IMR-90 (cell line): ENCODE measurements at regions not wholly inside any gene's neighbourhood (a gene's known extent, or its start where the extent isn't known, plus 50 kb on each side); places are given as distances from the start of the nearest gene placed in this dataset.

ENCODE experiments used
- ATAC-seq: fragments of 200-7000 bp; cut with Tn5 transposase; 2 replicates; pipeline ENCODE4 v1.9.1; 2020; ENCODE audit warnings: low read depth, mild to moderate bottlenecking, moderate library complexity
- BruUV-seq: library from RNA; stranded (reverse); fragments of 400-500 nt; replicated peaks from 2 replicates; lab custom pipeline; 2021; lab: Mats Ljungman, UMichigan
- CTCF ChIA-PET: fragments of 300-600 bp; formaldehyde crosslinking; extraction: SDS; loops from one replicate; lab custom pipeline; 2021; ENCODE audit warnings: antibody characterized with exemption; lab: Yijun Ruan, JAX
- POLR2A ChIA-PET: fragments of 300-600 bp; sonication (Branson Sonifier 250); formaldehyde crosslinking; loops from one replicate; lab custom pipeline; 2022; ENCODE audit warnings: antibody characterized with exemption; ENCODE audit not compliant: unreplicated experiment; lab: Charles Lee
- DNase-seq: peaks from one replicate; pipeline ENCODE4 v3.0.0; 2013
- H2AFZ ChIP-seq: replicated peaks from 2 replicates; pipeline ENCODE3; 2013; ENCODE audit warnings: low read length, mild to moderate bottlenecking; ENCODE audit not compliant: poor library complexity
- H2AK5ac ChIP-seq: 2 replicates; pipeline ENCODE4 v1.6.1; 2013; ENCODE audit warnings: low read depth, low read length, inconsistent platforms
- H2AK9ac ChIP-seq: replicated peaks from 2 replicates; pipeline ENCODE3; 2013; ENCODE audit warnings: mild to moderate bottlenecking, low read depth, low read length, moderate library complexity; ENCODE audit not compliant: poor library complexity
- H2BK120ac ChIP-seq: 2 replicates; pipeline ENCODE4 v1.6.1; 2013; ENCODE audit warnings: low read depth, low read length, inconsistent platforms
- H2BK15ac ChIP-seq: 3 replicates; pipeline ENCODE4 v1.6.1; 2013; ENCODE audit warnings: low read depth, low read length, inconsistent platforms
- H2BK20ac ChIP-seq: 2 replicates; pipeline ENCODE4 v1.6.1; 2013; ENCODE audit warnings: low read depth, mild to moderate bottlenecking, inconsistent platforms, low read length, moderate library complexity
- H2BK5ac ChIP-seq: 2 replicates; pipeline ENCODE4 v1.6.1; 2013; ENCODE audit warnings: mild to moderate bottlenecking, low read depth, low read length, inconsistent platforms; ENCODE audit not compliant: poor library complexity, severe bottlenecking
- H3K14ac ChIP-seq: replicated peaks from 2 replicates; pipeline ENCODE4 v1.6.1; 2013; ENCODE audit warnings: low read depth, low read length, inconsistent platforms
- H3K18ac ChIP-seq: 2 replicates; pipeline ENCODE4 v1.6.1; 2013; ENCODE audit warnings: low read depth, low read length, control low read depth
- H3K23ac ChIP-seq: 2 replicates; pipeline ENCODE4 v1.6.1; 2013; ENCODE audit warnings: low read depth, low read length, inconsistent platforms
- H3K27ac ChIP-seq: 2 replicates; pipeline ENCODE4 v1.5.1; 2013; ENCODE audit warnings: mild to moderate bottlenecking, control low read depth, low read length; ENCODE audit not compliant: insufficient read depth
- H3K27me3 ChIP-seq: 2 replicates; pipeline ENCODE4 v1.6.1; 2013; ENCODE audit warnings: low read length; ENCODE audit not compliant: control insufficient read depth, insufficient read depth
- H3K36me3 ChIP-seq: 2 replicates; pipeline ENCODE4 v1.6.1; 2013; ENCODE audit warnings: low read length, mixed read lengths; ENCODE audit not compliant: control insufficient read depth, insufficient read depth
- H3K4ac ChIP-seq: 2 replicates; pipeline ENCODE4 v1.6.1; 2013; ENCODE audit warnings: low read depth, low read length, inconsistent platforms
- H3K4me1 ChIP-seq: 2 replicates; pipeline ENCODE4 v1.6.1; 2013; ENCODE audit warnings: low read length, mixed read lengths; ENCODE audit not compliant: control insufficient read depth, insufficient read depth
- H3K4me2 ChIP-seq: 2 replicates; pipeline ENCODE4 v1.6.1; 2013; ENCODE audit warnings: low read depth, mild to moderate bottlenecking, control low read depth, low read length, moderate library complexity
- H3K4me3 ChIP-seq: 2 replicates; pipeline ENCODE4 v1.5.1; 2013; ENCODE audit warnings: low read depth, mild to moderate bottlenecking, control low read depth, low read length, moderate library complexity; ENCODE audit not compliant: insufficient read depth
- H3K56ac ChIP-seq: 2 replicates; pipeline ENCODE4 v1.6.1; 2013; ENCODE audit warnings: low read length, inconsistent platforms; ENCODE audit not compliant: insufficient read depth; ENCODE audit errors: extremely low read depth
- H3K79me1 ChIP-seq, 2 experiments: 2 replicates each; pipeline ENCODE4 v1.6.1; 2013; ENCODE audit warnings: low read length in 2 of 2, inconsistent platforms in 1 of 2, low read depth in 1 of 2
- H3K9ac ChIP-seq: 2 replicates; pipeline ENCODE4 v1.6.1; 2013; ENCODE audit warnings: low read depth, low read length, control low read depth
- H3K9me1 ChIP-seq: 2 replicates; pipeline ENCODE4 v1.6.1; 2013; ENCODE audit warnings: low read length, inconsistent platforms; ENCODE audit not compliant: insufficient read depth
- H3K9me3 ChIP-seq: 2 replicates; pipeline ENCODE4 v1.6.1; 2013; ENCODE audit warnings: low read length; ENCODE audit not compliant: control insufficient read depth, insufficient read depth
- H4K20me1 ChIP-seq: 2 replicates; pipeline ENCODE4 v1.6.1; 2013; ENCODE audit warnings: low read length, inconsistent platforms; ENCODE audit not compliant: insufficient read depth
- H4K5ac ChIP-seq: 2 replicates; pipeline ENCODE4 v1.6.1; 2013; ENCODE audit warnings: mild to moderate bottlenecking, low read depth, low read length, control low read depth
- H4K8ac ChIP-seq, 2 experiments: 2 replicates each; pipeline ENCODE4 v1.6.1; 2013; ENCODE audit warnings: low read depth in 2 of 2, low read length in 2 of 2, control low read depth in 1 of 2, inconsistent platforms in 1 of 2
- H4K91ac ChIP-seq: 2 replicates; pipeline ENCODE4 v1.6.1; 2013; ENCODE audit warnings: low read depth, low read length, inconsistent platforms; ENCODE audit not compliant: insufficient read depth
- BHLHE40 ChIP-seq: fragments of 150-350 bp; IDR thresholded peaks from 2 replicates; pipeline ENCODE4 v1.6.1; 2016; ENCODE audit warnings: mild to moderate bottlenecking, low read depth, low read length
- CEBPB ChIP-seq: IDR thresholded peaks from 2 replicates; pipeline ENCODE4 v1.6.1; 2012; ENCODE audit warnings: low read depth, low read length, improper control_type of control experiment
- CHD1 ChIP-seq: IDR thresholded peaks from 2 replicates; pipeline ENCODE4 v1.6.1; 2012; ENCODE audit warnings: low read depth, low read length, improper control_type of control experiment
- CTCF ChIP-seq: conservative IDR thresholded peaks from 2 replicates; pipeline ENCODE4 v1.5.1; 2012; ENCODE audit warnings: mild to moderate bottlenecking, low read depth, low read length, improper control_type of control experiment
- ELK1 ChIP-seq: fragments of 150-350 bp; IDR thresholded peaks from 2 replicates; pipeline ENCODE4 v1.6.1; 2016; ENCODE audit warnings: low read depth, mild to moderate bottlenecking, low read length, moderate library complexity, borderline replicate concordance
- MAFK ChIP-seq: IDR thresholded peaks from 2 replicates; pipeline ENCODE4 v1.6.1; 2012; ENCODE audit warnings: low read depth, low read length, improper control_type of control experiment
- POLR2A ChIP-seq: IDR thresholded peaks from 2 replicates; pipeline ENCODE4 v1.6.1; 2012; ENCODE audit warnings: mild to moderate bottlenecking, low read depth, low read length
- RAD21 ChIP-seq: IDR thresholded peaks from 2 replicates; pipeline ENCODE4 v1.6.1; 2012; ENCODE audit warnings: low read length, improper control_type of control experiment
- RCOR1 ChIP-seq: IDR thresholded peaks from 2 replicates; pipeline ENCODE4 v1.6.1; 2012; ENCODE audit warnings: mild to moderate bottlenecking, low read length, improper control_type of control experiment; ENCODE audit not compliant: insufficient replicate concordance
- RFX5 ChIP-seq: IDR thresholded peaks from 2 replicates; pipeline ENCODE4 v1.8.0; 2012; ENCODE audit warnings: low read depth, mild to moderate bottlenecking, low read length, moderate library complexity
- SMC3 ChIP-seq: fragments of 150-350 bp; IDR thresholded peaks from 2 replicates; pipeline ENCODE4 v1.6.1; 2016; ENCODE audit warnings: low read depth, mild to moderate bottlenecking, antibody characterized with exemption, low read length, moderate library complexity
- USF2 ChIP-seq: fragments of 150-350 bp; IDR thresholded peaks from 2 replicates; pipeline ENCODE4 v1.6.1; 2017; ENCODE audit warnings: mild to moderate bottlenecking, antibody characterized with exemption, low read length, low read depth
- WGBS, 2 experiments: methylation state at CpG; one replicate each; pipeline versions ENCODE4 v1.1.5 to v1.1.7; 2013; ENCODE audit warnings: missing lambda C conversion rate in 2 of 2; ENCODE audit not compliant: insufficient read length in 1 of 2; ENCODE audit errors: extremely low coverage in 2 of 2; 5-methylcytosine and 5-hydroxymethylcytosine counted together
- dilution Hi-C: fragments of 300-500 bp; cut with HindIII; formaldehyde crosslinking; loops from one replicate; pipeline ENCODE4 v1.14.3; 2018; ENCODE audit warnings: low sequenced_read_pairs; ENCODE audit not compliant: unreplicated experiment
- in situ Hi-C: fragments of 300-500 bp; cut with MboI; formaldehyde crosslinking; loops from 3 replicates; pipeline ENCODE4 v1.14.3; 2019; ENCODE audit warnings: low sequenced_read_pairs, inconsistent platforms, mixed read lengths
- intact Hi-C: fragments of 100-400 bp; cut with micrococcal nuclease; formaldehyde crosslinking; loops from 2 replicates; pipeline ENCODE4 v1.10.0; 2022

- Histone ChIP-seq H2BK15ac (no peak overlapping the region), H3K4ac (no peak overlapping the region), H3K18ac (no peak overlapping the region), H3K36me3 (no peaks in the 10 kb centered on the region), H3K4me1 (no peaks in the 10 kb centered on the region), H4K91ac (no peak overlapping the region), H3K9ac (no peak overlapping the region), H2AK5ac (no peak overlapping the region), H2BK20ac (no peak overlapping the region), H2BK120ac (no peak overlapping the region), H3K23ac (no peak overlapping the region), H3K79me1 (no peaks in the 10 kb centered on the region), H3K27ac (no peak overlapping the region), H2AK9ac (no peak overlapping the region), H2AFZ (no peak overlapping the region), H3K9me3 (no peaks in the 10 kb centered on the region), H2BK5ac (no peak overlapping the region), H3K4me3 (no peak overlapping the region), H3K27me3 (no peaks in the 10 kb centered on the region), H3K14ac (no peak overlapping the region), H3K4me2 (no peak overlapping the region), H4K8ac (no peak overlapping the region), H3K56ac (no peak overlapping the region), H4K20me1 (no peaks in the 10 kb centered on the region), H3K9me1 (no peaks in the 10 kb centered on the region), H4K5ac (no peak overlapping the region)
- intact Hi-C loops = no loop called here
- in situ Hi-C loops = no loop called here
- WGBS, 2 experiments = no CpG with 5 or more reads among the region's 1 CpG
- TF ChIP-seq USF2 (no peak), RAD21 (no peak), BHLHE40 (no peak), CEBPB (no peak), CHD1 (no peak), ELK1 (no peak), MAFK (no peak), CTCF (no peak), POLR2A (no peak), RFX5 (no peak), SMC3 (no peak), RCOR1 (no peak)
- BruUV-seq = no TSS peak
- dilution Hi-C loops = no loop called here
- ATAC-seq (no peak), DNase-seq (no peak)
- POLR2A ChIA-PET = no interaction called here
- CTCF ChIA-PET = no interaction called here
Observed at GRCh38 chr10:44635176-44635575, 250.3 kb upstream of the CXCL12 start.
